ENCODE measurements at regions not wholly inside any gene's neighbourhood (a gene's known extent, or its start where the extent isn't known, plus 50 kb on each side); places are given as distances from the start of the nearest gene placed in this dataset.

DNA sequence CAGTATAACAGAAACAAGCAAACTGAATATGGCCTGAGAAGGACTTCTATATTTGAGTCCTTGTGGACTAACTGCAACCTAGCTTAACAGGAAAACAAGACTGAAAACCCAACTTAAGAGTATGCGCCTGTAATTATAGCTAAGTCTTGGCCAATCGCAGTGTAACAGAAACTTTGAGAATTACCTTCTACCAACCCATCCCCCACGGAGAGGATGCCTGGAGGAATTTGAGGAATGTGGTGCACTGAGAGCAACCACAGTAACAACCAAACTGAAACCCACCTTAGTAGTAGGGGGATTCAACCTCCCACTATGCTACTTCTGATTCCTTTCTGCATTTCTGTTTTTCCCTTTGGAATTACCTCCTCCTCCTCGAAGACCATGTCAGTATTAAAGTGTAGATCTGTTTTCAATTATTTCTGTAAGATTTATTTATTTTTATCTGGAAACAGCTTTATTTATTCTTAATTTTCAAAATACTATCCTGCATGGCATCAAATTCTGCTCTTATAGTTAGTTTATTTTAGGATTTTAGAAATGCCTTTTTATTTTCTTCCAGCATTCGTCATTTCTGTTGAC, 393.6 kb downstream of the KCNA4 start:
- no peaks in the 10 kb centered on the region for H3K36me3 ChIP-seq (ENCODE audit: control insufficient read depth in 4 of 4, insufficient read depth in 4 of 4, low read length in 4 of 4)
- H3K9me3 ChIP-seq (ENCODE audit: control insufficient read depth in 4 of 4, insufficient read depth in 3 of 4, low read length in 3 of 4): no peaks in the 10 kb centered on the region
- H3K4me3 ChIP-seq: no peak overlapping the region
- 37 to 44% methylated on average over 5 of the region's 5 CpGs for WGBS, 2 donors
- DNase-seq: no peak
- TF ChIP-seq, protein P1, sequence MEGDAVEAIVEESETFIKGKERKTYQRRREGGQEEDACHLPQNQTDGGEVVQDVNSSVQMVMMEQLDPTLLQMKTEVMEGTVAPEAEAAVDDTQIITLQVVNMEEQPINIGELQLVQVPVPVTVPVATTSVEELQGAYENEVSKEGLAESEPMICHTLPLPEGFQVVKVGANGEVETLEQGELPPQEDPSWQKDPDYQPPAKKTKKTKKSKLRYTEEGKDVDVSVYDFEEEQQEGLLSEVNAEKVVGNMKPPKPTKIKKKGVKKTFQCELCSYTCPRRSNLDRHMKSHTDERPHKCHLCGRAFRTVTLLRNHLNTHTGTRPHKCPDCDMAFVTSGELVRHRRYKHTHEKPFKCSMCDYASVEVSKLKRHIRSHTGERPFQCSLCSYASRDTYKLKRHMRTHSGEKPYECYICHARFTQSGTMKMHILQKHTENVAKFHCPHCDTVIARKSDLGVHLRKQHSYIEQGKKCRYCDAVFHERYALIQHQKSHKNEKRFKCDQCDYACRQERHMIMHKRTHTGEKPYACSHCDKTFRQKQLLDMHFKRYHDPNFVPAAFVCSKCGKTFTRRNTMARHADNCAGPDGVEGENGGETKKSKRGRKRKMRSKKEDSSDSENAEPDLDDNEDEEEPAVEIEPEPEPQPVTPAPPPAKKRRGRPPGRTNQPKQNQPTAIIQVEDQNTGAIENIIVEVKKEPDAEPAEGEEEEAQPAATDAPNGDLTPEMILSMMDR (IDR thresholded peaks at IDR 0.05; ENCODE audit: control extremely low read depth, extremely low read depth): no peak
- H3K27ac ChIP-seq (ENCODE audit: low read depth in 1 of 2, low read length in 1 of 2): no peak overlapping the region
- no peaks in the 10 kb centered on the region for H3K4me1 ChIP-seq (ENCODE audit: control insufficient read depth in 5 of 5, insufficient read depth in 5 of 5, low read length in 5 of 5)
- ATAC-seq (ENCODE audit: insufficient read depth, low FRiP score): no peak
- no peak overlapping the region for H3K9ac ChIP-seq (ENCODE audit: insufficient read depth in 1 of 2, low read length in 2 of 2)
- H3K27me3 ChIP-seq (ENCODE audit: control insufficient read depth in 3 of 3, insufficient read depth in 3 of 3, low read length in 2 of 3): no peaks in the 10 kb centered on the region

- TF ChIP-seq, protein P1 (IDR thresholded peaks at IDR 0.05; ENCODE audit: control extremely low read depth, extremely low read depth): no peak
- H3K27ac ChIP-seq (ENCODE audit: low read depth in 1 of 2, low read length in 1 of 2): no peak overlapping the region
- ATAC-seq (ENCODE audit: insufficient read depth, low FRiP score) (no peak), DNase-seq (no peak)
- no peak overlapping the region for H3K9ac ChIP-seq (ENCODE audit: insufficient read depth in 1 of 2, low read length in 2 of 2)
- no peaks in the 10 kb centered on the region for H3K36me3 ChIP-seq (ENCODE audit: control insufficient read depth in 4 of 4, insufficient read depth in 4 of 4, low read length in 4 of 4)
- H3K27me3 ChIP-seq (ENCODE audit: control insufficient read depth in 3 of 3, insufficient read depth in 3 of 3, low read length in 2 of 3): no peaks in the 10 kb centered on the region
- no peaks in the 10 kb centered on the region for H3K9me3 ChIP-seq (ENCODE audit: control insufficient read depth in 4 of 4, insufficient read depth in 3 of 4, low read length in 3 of 4)
- no peak overlapping the region for H3K4me3 ChIP-seq
- no peaks in the 10 kb centered on the region for H3K4me1 ChIP-seq (ENCODE audit: control insufficient read depth in 5 of 5, insufficient read depth in 5 of 5, low read length in 5 of 5)
These were observed 400.2 kb downstream of the KCNA4 start for GRCh38 chr11:29616611-29617010.

GRCh38 chr11:29612423-29612822, 404.4 kb downstream of the KCNA4 start:
- Histone ChIP-seq H3K4me1 (ENCODE audit: control insufficient read depth in 5 of 5, insufficient read depth in 5 of 5, low read length in 5 of 5) (no peaks in the 10 kb centered on the region), H3K4me3 (no peak overlapping the region), H3K9ac (ENCODE audit: insufficient read depth in 1 of 2, low read length in 2 of 2) (no peak overlapping the region), H3K9me3 (ENCODE audit: control insufficient read depth in 4 of 4, insufficient read depth in 3 of 4, low read length in 3 of 4) (no peaks in the 10 kb centered on the region), H3K27me3 (ENCODE audit: control insufficient read depth in 3 of 3, insufficient read depth in 3 of 3, low read length in 2 of 3) (no peaks in the 10 kb centered on the region), H3K27ac (ENCODE audit: low read depth in 1 of 2, low read length in 1 of 2) (no peak overlapping the region), H3K36me3 (ENCODE audit: control insufficient read depth in 4 of 4, insufficient read depth in 4 of 4, low read length in 4 of 4) (no peaks in the 10 kb centered on the region)
- WGBS, 2 donors: 82 to 85% methylated on average over 2 of the region's 2 CpGs
- TF ChIP-seq, protein P1 (IDR thresholded peaks at IDR 0.05; ENCODE audit: control extremely low read depth, extremely low read depth): no peak
- DNase-seq (no peak), ATAC-seq (ENCODE audit: insufficient read depth, low FRiP score) (no peak)

Data from lung (tissue), 11 donors.